H1 (cell line): ENCODE measurements at regions not wholly inside any gene's neighbourhood (a gene's known extent, or its start where the extent isn't known, plus 50 kb on each side); places are given as distances from the start of the nearest gene placed in this dataset.

ENCODE experiments used
- CTCF ChIA-PET: fragments of 300-600 bp; sonication (Branson Sonifier 250); formaldehyde crosslinking; loops from one replicate; lab custom pipeline; 2021; ENCODE audit not compliant: partially characterized antibody; lab: Charles Lee
- POLR2A ChIA-PET: fragments of 300-600 bp; sonication (Branson Sonifier 250); formaldehyde crosslinking; loops from one replicate; lab custom pipeline; 2021; ENCODE audit warnings: inconsistent platforms; ENCODE audit not compliant: partially characterized antibody; lab: Charles Lee
- DNase-seq, 2 experiments: peaks; one replicate each; pipeline versions ENCODE4 v3.0.0 to v3.0.0-alpha.2; 2010 to 2022; ENCODE audit warnings: low spot score in 2 of 2, low read depth in 1 of 2, mixed read lengths in 1 of 2
- FAIRE-seq: peaks from 2 replicates; lab custom pipeline; 2011; peaks lifted over from hg19 to GRCh38; lab: Jason Lieb, UNC
- H2AFZ ChIP-seq: 2 replicates; pipeline ENCODE4 v1.8.1; 2012; ENCODE audit warnings: low read length, inconsistent platforms
- H2AK5ac ChIP-seq: 2 replicates; pipeline ENCODE4 v1.6.1; 2013; ENCODE audit warnings: low read depth, low read length
- H2BK120ac ChIP-seq: replicated peaks from 2 replicates; pipeline ENCODE3; 2013; ENCODE audit warnings: low read depth, low read length, inconsistent platforms
- H2BK12ac ChIP-seq: 2 replicates; pipeline ENCODE4 v1.6.1; 2013; ENCODE audit warnings: low read depth, low read length
- H2BK15ac ChIP-seq: 2 replicates; pipeline ENCODE4 v1.6.1; 2013; ENCODE audit warnings: low read length
- H2BK20ac ChIP-seq: 2 replicates; pipeline ENCODE4 v1.6.1; 2013; ENCODE audit warnings: low read length
- H2BK5ac ChIP-seq: 2 replicates; pipeline ENCODE4 v1.6.1; 2013; ENCODE audit warnings: low read depth, low read length
- H3K14ac ChIP-seq: 2 replicates; pipeline ENCODE4 v1.6.1; 2013; ENCODE audit warnings: inconsistent platforms; ENCODE audit not compliant: insufficient read length
- H3K18ac ChIP-seq: 2 replicates; pipeline ENCODE4 v1.6.1; 2013; ENCODE audit warnings: low read length; ENCODE audit errors: extremely low read depth
- H3K23ac ChIP-seq: 2 replicates; pipeline ENCODE4 v1.6.1; 2013; ENCODE audit warnings: inconsistent platforms; ENCODE audit not compliant: insufficient read length
- H3K23me2 ChIP-seq: 2 replicates; pipeline ENCODE4 v1.6.1; 2013; ENCODE audit warnings: low read depth, low read length
- H3K27ac ChIP-seq: 2 replicates; pipeline ENCODE4 v1.6.1; 2011; ENCODE audit warnings: low read depth, low read length, inconsistent platforms
- H3K27me3 ChIP-seq, 4 experiments: replicated peaks in 1 of 4; 1 replicate in 1 of 4; 2 replicates in 3 of 4; pipeline versions ENCODE4 v1.6.1 to v1.8.1; 2011 to 2013; ENCODE audit warnings: low read length in 3 of 4, mild to moderate bottlenecking in 3 of 4, inconsistent platforms in 2 of 4, mixed read lengths in 2 of 4, moderate library complexity in 1 of 4; ENCODE audit not compliant: control insufficient read depth in 3 of 4, insufficient read depth in 3 of 4; ENCODE audit errors: extremely low read depth in 1 of 4
- H3K36me3 ChIP-seq, 4 experiments: 2 replicates each; pipeline versions ENCODE4 v1.6.1 to v1.8.1; 2011 to 2013; ENCODE audit warnings: mild to moderate bottlenecking in 4 of 4, low read length in 3 of 4, moderate library complexity in 2 of 4, control low read depth in 1 of 4, inconsistent platforms in 1 of 4; ENCODE audit not compliant: insufficient read depth in 4 of 4, control insufficient read depth in 2 of 4
- H3K4ac ChIP-seq: replicated peaks from 2 replicates; pipeline ENCODE3; 2013; ENCODE audit warnings: low read length, low read depth, mixed read lengths, inconsistent platforms; ENCODE audit not compliant: insufficient read length
- H3K4me1 ChIP-seq, 4 experiments: replicated peaks in 1 of 4; 1 replicate in 1 of 4; 2 replicates in 3 of 4; pipeline versions ENCODE4 v1.6.1 to v1.8.1; 2011 to 2013; ENCODE audit warnings: low read length in 3 of 4, inconsistent platforms in 2 of 4, mixed read lengths in 1 of 4; ENCODE audit not compliant: insufficient read depth in 4 of 4, control insufficient read depth in 3 of 4
- H3K4me2 ChIP-seq, 2 experiments: 2 replicates each; pipeline versions ENCODE4 v1.6.1 to v1.8.1; 2011 to 2013; ENCODE audit warnings: low read depth in 2 of 2, low read length in 2 of 2, control low read depth in 1 of 2, inconsistent platforms in 1 of 2, mild to moderate bottlenecking in 1 of 2; ENCODE audit not compliant: insufficient read depth in 1 of 2
- H3K4me3 ChIP-seq, 4 experiments: fragments of 200-600, 300-600 bp in 1 of 4; sonication (generic), shearing (Covaris generic), sonication (Bioruptor Twin) in 1 of 4; 2 replicates each; pipeline versions ENCODE4 v1.5.1 to v1.8.1; 2011 to 2016; ENCODE audit warnings: low read length in 4 of 4, low read depth in 3 of 4, control low read depth in 2 of 4, inconsistent platforms in 2 of 4, mild to moderate bottlenecking in 2 of 4, mixed read lengths in 1 of 4, moderate library complexity in 1 of 4; ENCODE audit not compliant: insufficient read depth in 2 of 4; ENCODE audit errors: extremely low read depth in 1 of 4
- H3K56ac ChIP-seq: replicated peaks from 2 replicates; pipeline ENCODE3; 2013; ENCODE audit warnings: low read depth, mild to moderate bottlenecking, mixed read lengths, low read length, inconsistent platforms; ENCODE audit not compliant: insufficient read length
- H3K79me1 ChIP-seq: 2 replicates; pipeline ENCODE4 v1.6.1; 2013; ENCODE audit warnings: low read depth, low read length, control low read depth
- H3K79me2 ChIP-seq, 2 experiments: 2 replicates each; pipeline versions ENCODE4 v1.6.1 to v1.8.1; 2012 to 2013; ENCODE audit warnings: low read length in 2 of 2, mild to moderate bottlenecking in 2 of 2, inconsistent platforms in 1 of 2; ENCODE audit not compliant: insufficient read depth in 2 of 2, control insufficient read depth in 1 of 2
- H3K9ac ChIP-seq, 4 experiments: replicated peaks in 1 of 4; 1 replicate in 1 of 4; 2 replicates in 3 of 4; pipeline versions ENCODE4 v1.6.1 to v1.8.1; 2011 to 2013; ENCODE audit warnings: low read depth in 3 of 4, low read length in 3 of 4, control low read depth in 2 of 4, mild to moderate bottlenecking in 2 of 4, moderate library complexity in 2 of 4, inconsistent platforms in 1 of 4; ENCODE audit errors: extremely low read depth in 1 of 4
- H3K9me3 ChIP-seq, 2 experiments: 2 replicates each; pipeline versions ENCODE4 v1.6.1 to v1.8.1; 2012 to 2013; ENCODE audit warnings: mild to moderate bottlenecking in 2 of 2, moderate library complexity in 2 of 2, control low read depth in 1 of 2, inconsistent platforms in 1 of 2, low read depth in 1 of 2, low read length in 1 of 2, mixed read lengths in 1 of 2; ENCODE audit not compliant: insufficient read depth in 2 of 2
- H4K20me1 ChIP-seq, 2 experiments: replicated peaks in 1 of 2; 2 replicates each; pipeline versions ENCODE3 to v1.8.1; 2011 to 2013; ENCODE audit warnings: inconsistent platforms in 2 of 2, low read length in 2 of 2, mild to moderate bottlenecking in 1 of 2; ENCODE audit not compliant: insufficient read depth in 2 of 2, control insufficient read depth in 1 of 2
- H4K5ac ChIP-seq: 2 replicates; pipeline ENCODE4 v1.6.1; 2013; ENCODE audit warnings: low read length, low read depth, mixed read lengths, inconsistent platforms; ENCODE audit not compliant: insufficient read length
- H4K8ac ChIP-seq: 2 replicates; pipeline ENCODE4 v1.8.0; 2013; ENCODE audit warnings: mild to moderate bottlenecking, moderate library complexity, low read length, inconsistent platforms; ENCODE audit not compliant: insufficient read depth; ENCODE audit errors: extremely low read depth
- H4K91ac ChIP-seq: replicated peaks from 2 replicates; pipeline ENCODE3; 2013; ENCODE audit warnings: low read length, mixed read lengths, inconsistent platforms; ENCODE audit not compliant: insufficient read length
- CEBPB ChIP-seq: IDR thresholded peaks from 2 replicates; pipeline ENCODE4 v1.6.1; 2012; ENCODE audit warnings: low read depth, low read length
- CTBP2 ChIP-seq: IDR thresholded peaks from 2 replicates; pipeline ENCODE4 v1.7.0; 2011; ENCODE audit warnings: borderline replicate concordance, mild to moderate bottlenecking, moderate library complexity, mixed read lengths, low read length; ENCODE audit not compliant: insufficient read depth, insufficient read length
- CTCF ChIP-seq, 3 experiments: IDR thresholded peaks; 1 replicate in 2 of 3; 2 replicates in 1 of 3; pipeline versions ENCODE4 v1.5.1 to v1.6.1; 2011; ENCODE audit warnings: low read length in 3 of 3, mild to moderate bottlenecking in 3 of 3, inconsistent platforms in 2 of 3, low read depth in 1 of 3, moderate library complexity in 1 of 3; ENCODE audit not compliant: insufficient read depth in 1 of 3; ENCODE audit errors: control extremely low read depth in 1 of 3
- EGR1 ChIP-seq: IDR thresholded peaks from 2 replicates; pipeline ENCODE4 v1.6.1; 2011; ENCODE audit warnings: low read depth, low read length, borderline replicate concordance
- HDAC2 ChIP-seq, 2 experiments: fragments of 300-600 bp in 1 of 2; sonication (generic) in 1 of 2; IDR thresholded peaks; 2 replicates each; pipeline ENCODE4 v1.6.1; 2011 to 2012; ENCODE audit warnings: low read depth in 2 of 2, low read length in 2 of 2, mild to moderate bottlenecking in 2 of 2, moderate library complexity in 2 of 2, borderline replicate concordance in 1 of 2, inconsistent platforms in 1 of 2
- KDM5A ChIP-seq: fragments of 200-600 bp; IDR thresholded peaks from 2 replicates; pipeline ENCODE4 v1.7.1; 2012; ENCODE audit warnings: mild to moderate bottlenecking, low read length, inconsistent platforms, mixed read lengths
- MAFK ChIP-seq: IDR thresholded peaks from 2 replicates; pipeline ENCODE4 v1.6.1; 2012; ENCODE audit warnings: low read depth, mild to moderate bottlenecking, improper control_type of control experiment, low read length
- RAD21 ChIP-seq, 2 experiments: IDR thresholded peaks in 1 of 2; conservative IDR thresholded peaks in 1 of 2; 2 replicates each; pipeline ENCODE4 v1.6.1; 2011; ENCODE audit warnings: low read depth in 2 of 2, low read length in 2 of 2, improper control_type of control experiment in 1 of 2, inconsistent platforms in 1 of 2, mild to moderate bottlenecking in 1 of 2, moderate library complexity in 1 of 2
- RFX5 ChIP-seq: IDR thresholded peaks from 2 replicates; pipeline ENCODE4 v1.6.1; 2011; ENCODE audit warnings: low read depth, low read length, improper control_type of control experiment, borderline replicate concordance
- RNF2 ChIP-seq: fragments of 200-900, 300-1000 bp; sonication (generic); IDR thresholded peaks from 2 replicates; pipeline ENCODE4 v1.7.1; 2016; ENCODE audit warnings: borderline replicate concordance, low read depth, mild to moderate bottlenecking, antibody characterized with exemption, low read length; ENCODE audit not compliant: poor library complexity, severe bottlenecking; ENCODE audit errors: missing control alignments
- RXRA ChIP-seq: IDR thresholded peaks from 2 replicates; pipeline ENCODE4 v1.6.1; 2011; ENCODE audit warnings: low read depth, mild to moderate bottlenecking, low read length, moderate library complexity; ENCODE audit not compliant: insufficient read depth
- WGBS, 2 experiments: shearing (Covaris generic) in 1 of 2; methylation state at CpG; one replicate each; pipeline versions ENCODE4 v1.1.6 to v1.1.7; 2013 to 2015; ENCODE audit warnings: low lambda C conversion rate in 2 of 2, mixed read lengths in 2 of 2, inconsistent platforms in 1 of 2, low coverage in 1 of 2, missing lambda C conversion rate in 1 of 2; ENCODE audit not compliant: insufficient replicate concordance in 2 of 2, insufficient coverage in 1 of 2, insufficient read length in 1 of 2; ENCODE audit errors: extremely low coverage in 1 of 2, missing lambda C conversion rate in 1 of 2; 5-methylcytosine and 5-hydroxymethylcytosine counted together

GRCh38 chr9:135004772-135005171 lies 82.7 kb upstream of the OLFM1 start:
- Histone ChIP-seq H3K4me1 (no peaks in the 10 kb centered on the region), H2BK120ac (no peak overlapping the region), H3K4me3 (no peak overlapping the region), H2BK15ac (no peak overlapping the region), H3K23me2 (peaks cover 4% of the 10 kb centered on the region; the same call in 1 of the 2 replicates), H3K18ac (no peak overlapping the region), H3K14ac (no peak overlapping the region), H3K79me2 (no peaks in the 10 kb centered on the region), H3K9me3 (peaks cover 35 to 36% of the 10 kb centered on the region in 2 experiments), H3K36me3 (no peaks in the 10 kb centered on the region), H4K8ac (no peak overlapping the region), H3K56ac (peak overlapping the region; percentile 39), H2BK5ac (no peak overlapping the region), H3K9ac (no peak overlapping the region), H2AK5ac (no peak overlapping the region), H4K20me1 (no peaks in the 10 kb centered on the region), H3K27ac (no peak overlapping the region), H3K4ac (no peak overlapping the region), H3K4me2 (no peak overlapping the region), H3K79me1 (no peaks in the 10 kb centered on the region), H2BK12ac (no peak overlapping the region), H4K91ac (no peak overlapping the region), H3K23ac (no peak overlapping the region), H4K5ac (no peak overlapping the region), H2BK20ac (no peak overlapping the region), H2AFZ (no peak overlapping the region), H3K27me3 (no peaks in the 10 kb centered on the region)
- CTCF ChIA-PET = no interaction called here
- WGBS, 2 experiments = 96% methylated on average over 2 of the region's 2 CpGs; no CpG with 5 or more reads in 1 of the 2 experiments
- POLR2A ChIA-PET = no interaction called here
- FAIRE-seq (no peak), DNase-seq (no peak)
- TF ChIP-seq RAD21 (IDR thresholded peaks at IDR 0.05 in 1 of 2, conservative IDR thresholded peaks at IDR 0.05 in 1 of 2; ENCODE audit: low read depth in 2 of 2, low read length in 2 of 2) = no peak
- no peak for TF ChIP-seq HDAC2 (IDR thresholded peaks at IDR 0.05; ENCODE audit: borderline replicate concordance in 1 of 2, low read depth in 2 of 2, low read length in 2 of 2)
- no peak for TF ChIP-seq RNF2
- TF ChIP-seq CTBP2 = no peak
- no peak for TF ChIP-seq RXRA
- TF ChIP-seq RFX5 = no peak
- TF ChIP-seq MAFK = no peak
- no peak for TF ChIP-seq CEBPB
- no peak for TF ChIP-seq EGR1
- no peak for TF ChIP-seq CTCF (IDR thresholded peaks at IDR 0.05; ENCODE audit: control extremely low read depth in 1 of 3, insufficient read depth in 1 of 3, low read depth in 1 of 3, low read length in 3 of 3)
- no peak for TF ChIP-seq KDM5A
